ENCODE measurements at regions not wholly inside any gene's neighbourhood (a gene's known extent, or its start where the extent isn't known, plus 50 kb on each side); places are given as distances from the start of the nearest gene placed in this dataset.
"Not testable (repeated sequence)": the region's sequence is repeated elsewhere in the genome, so short reads cannot be mapped to it uniquely, and the experiment has no call there.

DNA sequence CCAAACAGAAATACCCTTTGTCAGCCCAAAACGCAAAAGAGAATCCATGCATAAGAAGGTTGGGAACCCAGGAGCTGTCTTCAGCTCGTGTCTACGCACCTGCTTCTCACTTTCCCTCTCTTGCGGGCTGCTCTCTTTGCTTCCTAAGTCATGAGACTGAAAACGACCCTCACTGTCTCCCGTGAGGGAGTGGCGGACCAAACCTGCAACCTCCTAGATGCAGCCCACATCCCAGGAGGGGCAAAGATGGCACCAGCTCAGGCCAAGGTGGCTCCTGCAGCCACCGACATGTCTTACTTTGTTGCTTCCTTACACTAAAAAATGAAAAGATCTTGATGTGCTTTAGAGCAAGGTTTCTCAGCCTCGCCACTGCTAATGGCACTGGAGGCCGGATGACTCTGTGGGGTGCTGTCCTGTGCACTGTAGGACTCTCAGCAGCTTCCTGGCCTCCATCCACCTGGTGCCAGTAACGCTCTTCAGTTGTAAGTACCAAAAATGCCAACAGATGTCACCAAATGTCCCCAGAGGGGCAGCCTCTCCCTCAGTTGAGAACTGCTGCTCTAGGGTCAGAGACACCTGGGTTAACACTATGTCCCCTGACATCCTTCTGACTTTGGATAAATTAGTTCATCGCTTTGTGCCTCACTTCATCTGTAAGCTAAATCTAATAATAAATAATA lies 179.8 kb upstream of the PFKP start:
- Histone ChIP-seq H3K4me1 (no peaks in the 10 kb centered on the region), H3K27ac (no peak overlapping the region), H3K36me3 (no peaks in the 10 kb centered on the region), H3K27me3 (no peaks in the 10 kb centered on the region), H3K9me3 (no peaks in the 10 kb centered on the region), H3K4me3 (no peak overlapping the region)
- 86 to 90% methylated on average over 5 to 12 of the region's 12 CpGs for WGBS, 2 donors (ENCODE audit: low coverage in 1 of 2)
- in situ Hi-C loops (cut with MboI; ENCODE audit: low pct_ligation_motif_present in 1 of 4, low pct_unique_long_range_greater_than_20kb in 1 of 4, low sequenced_read_pairs in 3 of 4) = no loop called here
- TF ChIP-seq POLR2AphosphoS5 (IDR thresholded peaks at IDR 0.05) = no peak
- TF ChIP-seq POLR2A (IDR thresholded peaks at IDR 0.05) = no peak
- no peak for TF ChIP-seq EP300 (IDR thresholded peaks at IDR 0.05; ENCODE audit: low read depth)
- TF ChIP-seq CTCF (IDR thresholded peaks at IDR 0.05) = no peak
- intact Hi-C loops (cut with DNase I; ENCODE audit: low total_unique reads) = no loop called here
- DNase-seq = no peak

DNA sequence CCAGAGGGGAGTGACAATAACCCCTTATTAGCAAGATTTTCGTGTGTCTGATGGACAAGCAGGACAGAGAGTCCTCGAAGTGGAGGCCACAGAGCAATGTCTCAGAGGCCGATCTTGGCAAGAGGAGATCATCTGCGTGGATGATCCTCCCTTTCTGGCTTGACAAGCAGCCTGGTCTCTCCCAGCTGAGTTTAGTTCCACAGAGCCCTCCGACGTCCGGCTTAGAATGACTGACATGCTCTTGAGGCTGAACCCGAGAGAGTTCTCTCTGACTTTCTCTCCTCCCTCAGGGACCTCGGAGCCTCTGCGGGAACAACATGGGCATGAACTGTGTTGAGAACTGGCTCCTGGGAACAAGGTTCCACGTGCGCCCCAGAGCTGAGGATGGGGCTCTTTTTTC lies 180.7 kb upstream of the PFKP start:
- DNase-seq = no peak
- no peak overlapping the region for H3K4me3 ChIP-seq
- intact Hi-C loops (cut with DNase I; ENCODE audit: low total_unique reads) (no loop called here), in situ Hi-C loops (cut with MboI; ENCODE audit: low pct_ligation_motif_present in 1 of 4, low pct_unique_long_range_greater_than_20kb in 1 of 4, low sequenced_read_pairs in 3 of 4) (no loop called here)
- no peak overlapping the region for H3K27ac ChIP-seq
- WGBS, 2 donors (ENCODE audit: low coverage in 1 of 2) = 84 to 100% methylated on average over 2 to 12 of the region's 12 CpGs
- no peaks in the 10 kb centered on the region for H3K27me3 ChIP-seq
- no peaks in the 10 kb centered on the region for H3K36me3 ChIP-seq
- no peak for TF ChIP-seq CTCF (IDR thresholded peaks at IDR 0.05)
- no peak for TF ChIP-seq EP300 (IDR thresholded peaks at IDR 0.05; ENCODE audit: low read depth)
- TF ChIP-seq POLR2A (IDR thresholded peaks at IDR 0.05) = no peak
- no peak for TF ChIP-seq POLR2AphosphoS5 (IDR thresholded peaks at IDR 0.05)
- H3K9me3 ChIP-seq = no peaks in the 10 kb centered on the region
- no peaks in the 10 kb centered on the region for H3K4me1 ChIP-seq

DNA sequence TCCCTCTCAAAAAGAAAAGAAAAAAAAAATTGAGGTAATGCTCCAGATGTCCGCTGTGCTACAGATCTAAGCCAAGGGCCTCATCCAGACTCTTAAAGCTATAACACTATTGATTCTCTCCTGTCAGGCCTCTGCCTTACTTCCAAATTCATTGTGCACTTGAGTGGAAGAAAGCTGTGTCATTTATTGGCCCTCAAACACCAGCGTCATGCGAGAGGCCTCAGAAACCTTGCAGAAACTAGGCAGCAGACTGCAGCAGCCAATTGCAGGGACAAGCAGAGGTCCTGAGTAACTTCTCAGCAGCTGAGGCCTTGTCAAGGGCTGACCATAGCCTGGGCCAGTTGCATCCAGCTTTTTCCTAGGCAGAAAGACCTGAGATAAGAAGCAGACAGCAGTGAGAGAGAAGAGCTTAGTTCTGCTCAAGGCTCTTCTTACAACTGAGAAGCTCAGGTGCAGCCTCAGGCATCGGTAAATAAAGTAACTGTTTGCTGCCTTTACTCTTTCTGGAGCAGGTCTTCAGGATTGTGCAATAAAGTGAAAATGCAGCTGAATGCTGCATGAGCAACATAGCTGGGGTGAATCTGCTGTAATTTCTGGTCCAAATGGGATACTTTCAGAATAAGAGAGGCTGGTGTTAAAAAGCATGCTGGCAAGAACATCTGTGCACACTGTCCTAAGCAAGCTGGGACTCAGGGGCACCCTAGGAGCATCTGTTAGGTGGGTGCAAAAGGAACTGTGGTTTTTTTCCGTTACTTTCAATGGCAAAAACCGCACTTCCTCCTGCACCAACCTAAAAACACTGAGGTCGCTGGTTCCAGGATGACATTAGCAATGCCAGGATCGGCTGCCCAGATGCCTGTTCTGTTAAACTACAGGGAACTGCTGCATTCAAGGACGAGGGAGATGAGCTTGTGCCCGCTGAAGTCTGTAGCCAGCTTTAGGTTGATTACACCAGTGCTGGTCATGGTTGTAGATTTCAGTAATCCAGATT lies 181.8 kb upstream of the PFKP start:
- Histone ChIP-seq H3K9me3 (no peaks in the 10 kb centered on the region), H3K4me1 (no peaks in the 10 kb centered on the region), H3K4me3 (no peak overlapping the region), H3K36me3 (no peaks in the 10 kb centered on the region), H3K27ac (no peak overlapping the region), H3K27me3 (no peaks in the 10 kb centered on the region)
- in situ Hi-C loops (cut with MboI; ENCODE audit: low pct_ligation_motif_present in 1 of 4, low pct_unique_long_range_greater_than_20kb in 1 of 4, low sequenced_read_pairs in 3 of 4) (no loop called here), intact Hi-C loops (cut with DNase I; ENCODE audit: low total_unique reads) (no loop called here)
- 78 to 82% methylated on average over 6 to 10 of the region's 10 CpGs for WGBS, 2 donors (ENCODE audit: low coverage in 1 of 2)
- no peak for TF ChIP-seq EP300 (IDR thresholded peaks at IDR 0.05; ENCODE audit: low read depth)
- no peak for TF ChIP-seq POLR2A (IDR thresholded peaks at IDR 0.05)
- TF ChIP-seq POLR2AphosphoS5 (IDR thresholded peaks at IDR 0.05) = no peak
- no peak for TF ChIP-seq CTCF (IDR thresholded peaks at IDR 0.05)
- no peak for DNase-seq

DNA sequence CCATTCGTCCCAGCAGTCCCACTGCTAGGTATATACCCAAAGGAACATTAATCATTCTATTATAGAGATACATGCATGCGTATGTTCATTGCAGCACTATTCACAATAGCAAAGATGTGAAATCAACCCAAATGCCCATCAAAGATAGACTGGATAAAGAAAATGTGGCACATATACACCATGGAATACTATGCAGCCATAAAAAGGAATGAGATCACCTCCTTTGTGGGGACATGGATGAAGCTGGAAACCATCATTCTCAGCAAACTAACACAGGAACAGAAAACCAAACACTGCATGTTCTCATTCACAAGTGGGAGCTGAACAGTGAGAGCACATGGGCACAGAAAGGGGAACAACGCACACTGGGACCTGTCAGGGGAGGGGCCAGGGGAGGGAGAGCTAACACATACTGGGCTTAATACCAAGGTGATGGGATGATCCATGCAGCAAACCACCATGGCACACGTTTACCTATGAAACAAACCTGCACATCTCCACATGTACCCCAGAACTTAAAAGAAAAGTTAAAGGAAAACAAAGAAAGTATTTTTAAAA lies 183.3 kb upstream of the PFKP start:
- H3K27me3 ChIP-seq; in situ Hi-C loops (cut with MboI; ENCODE audit: low pct_ligation_motif_present in 1 of 4, low pct_unique_long_range_greater_than_20kb in 1 of 4, low sequenced_read_pairs in 3 of 4); H3K36me3 ChIP-seq; DNase-seq; H3K27ac ChIP-seq; H3K9me3 ChIP-seq; H3K4me3 ChIP-seq; H3K4me1 ChIP-seq; intact Hi-C loops (cut with DNase I; ENCODE audit: low total_unique reads): not testable (repeated sequence)
- 79 to 84% methylated on average over 4 of the region's 4 CpGs for WGBS, 2 donors (ENCODE audit: low coverage in 1 of 2)
